ENCODE measurements at regions not wholly inside any gene's neighbourhood (a gene's known extent, or its start where the extent isn't known, plus 50 kb on each side); places are given as distances from the start of the nearest gene placed in this dataset.

DNA sequence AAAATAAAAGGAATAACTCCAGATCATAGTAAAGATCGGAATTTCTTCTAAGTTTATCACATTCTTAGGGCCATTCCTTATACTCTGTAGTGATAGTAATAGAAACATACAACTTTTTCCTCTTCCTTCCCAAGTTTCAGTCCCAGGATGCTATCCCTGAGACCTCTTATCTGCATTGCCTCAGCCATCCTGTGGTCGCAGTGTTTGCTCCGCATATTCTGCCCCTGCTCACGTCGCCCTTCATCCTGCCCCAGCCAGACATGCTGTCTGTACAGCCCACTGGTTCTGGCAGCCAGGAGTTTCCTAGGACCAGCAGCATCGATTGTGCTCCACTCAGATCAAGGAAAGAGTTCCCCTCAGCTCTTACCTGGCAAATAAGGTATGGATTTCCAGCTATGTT lies 132.7 kb upstream of the ERCC6L2 start:
- intact Hi-C loops (cut with micrococcal nuclease; ENCODE audit: unreplicated experiment) = no loop called here

DNA sequence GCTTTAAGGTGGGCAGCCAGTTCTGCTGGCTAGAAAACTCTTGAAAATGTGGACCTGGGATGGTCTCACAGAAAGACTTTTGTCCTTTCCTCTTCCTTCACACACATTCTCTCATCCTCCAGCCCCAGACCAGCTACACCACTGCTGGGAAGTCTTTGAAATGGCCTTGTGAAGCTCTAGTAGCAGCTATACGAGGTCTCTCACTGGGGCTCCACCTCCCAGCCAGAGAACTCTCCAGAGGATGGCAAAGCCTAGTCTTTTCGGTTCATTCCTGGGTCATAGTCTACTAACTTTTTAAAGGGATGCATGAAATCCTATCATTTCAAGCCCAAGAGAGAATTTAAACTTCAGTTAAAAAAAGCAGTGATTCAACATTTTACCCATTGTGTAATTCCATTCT lies 133.9 kb upstream of the ERCC6L2 start:
- intact Hi-C loops (cut with micrococcal nuclease; ENCODE audit: unreplicated experiment) = no loop called here
- Mint-ChIP-seq H3K4me3 (ENCODE audit: low read depth, unreplicated experiment) (no peak overlapping the region), H3K9me3 (ENCODE audit: low read depth, unreplicated experiment) (no peaks in the 10 kb centered on the region), H3K27ac (ENCODE audit: unreplicated experiment) (no peak overlapping the region), H3K36me3 (ENCODE audit: insufficient read depth, unreplicated experiment) (no peaks in the 10 kb centered on the region), H3K4me1 (ENCODE audit: low read depth, unreplicated experiment) (no peaks in the 10 kb centered on the region), H3K27me3 (ENCODE audit: unreplicated experiment) (peaks cover 31% of the 10 kb centered on the region)
- no TSS peak for BruUV-seq (replicated peaks)
- TF ChIP-seq, protein P1, sequence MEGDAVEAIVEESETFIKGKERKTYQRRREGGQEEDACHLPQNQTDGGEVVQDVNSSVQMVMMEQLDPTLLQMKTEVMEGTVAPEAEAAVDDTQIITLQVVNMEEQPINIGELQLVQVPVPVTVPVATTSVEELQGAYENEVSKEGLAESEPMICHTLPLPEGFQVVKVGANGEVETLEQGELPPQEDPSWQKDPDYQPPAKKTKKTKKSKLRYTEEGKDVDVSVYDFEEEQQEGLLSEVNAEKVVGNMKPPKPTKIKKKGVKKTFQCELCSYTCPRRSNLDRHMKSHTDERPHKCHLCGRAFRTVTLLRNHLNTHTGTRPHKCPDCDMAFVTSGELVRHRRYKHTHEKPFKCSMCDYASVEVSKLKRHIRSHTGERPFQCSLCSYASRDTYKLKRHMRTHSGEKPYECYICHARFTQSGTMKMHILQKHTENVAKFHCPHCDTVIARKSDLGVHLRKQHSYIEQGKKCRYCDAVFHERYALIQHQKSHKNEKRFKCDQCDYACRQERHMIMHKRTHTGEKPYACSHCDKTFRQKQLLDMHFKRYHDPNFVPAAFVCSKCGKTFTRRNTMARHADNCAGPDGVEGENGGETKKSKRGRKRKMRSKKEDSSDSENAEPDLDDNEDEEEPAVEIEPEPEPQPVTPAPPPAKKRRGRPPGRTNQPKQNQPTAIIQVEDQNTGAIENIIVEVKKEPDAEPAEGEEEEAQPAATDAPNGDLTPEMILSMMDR (IDR thresholded peaks at IDR 0.05; ENCODE audit: unreplicated experiment) = no peak
- DNase-seq = no peak
- CTCF ChIA-PET = no interaction called here

More for the DNA sequence above, 132.7 kb upstream of the ERCC6L2 start:
- DNase-seq = no peak
- H3K27ac Mint-ChIP-seq (ENCODE audit: unreplicated experiment) = no peak overlapping the region
- TF ChIP-seq, protein P1 (IDR thresholded peaks at IDR 0.05; ENCODE audit: unreplicated experiment) = no peak
- no peaks in the 10 kb centered on the region for H3K4me1 Mint-ChIP-seq (ENCODE audit: low read depth, unreplicated experiment)
- peaks cover 34% of the 10 kb centered on the region for H3K27me3 Mint-ChIP-seq (ENCODE audit: unreplicated experiment)
- H3K36me3 Mint-ChIP-seq (ENCODE audit: insufficient read depth, unreplicated experiment) = no peaks in the 10 kb centered on the region
- H3K4me3 Mint-ChIP-seq (ENCODE audit: low read depth, unreplicated experiment) = no peak overlapping the region
- no peaks in the 10 kb centered on the region for H3K9me3 Mint-ChIP-seq (ENCODE audit: low read depth, unreplicated experiment)
- no TSS peak for BruUV-seq (replicated peaks)
- CTCF ChIA-PET = no interaction called here

- H3K36me3 Mint-ChIP-seq (ENCODE audit: insufficient read depth, unreplicated experiment) = no peaks in the 10 kb centered on the region
- H3K9me3 Mint-ChIP-seq (ENCODE audit: low read depth, unreplicated experiment) = no peaks in the 10 kb centered on the region
- peaks cover 38% of the 10 kb centered on the region for H3K27me3 Mint-ChIP-seq (ENCODE audit: unreplicated experiment)
- intact Hi-C loops (cut with micrococcal nuclease; ENCODE audit: unreplicated experiment) = no loop called here
- no peak overlapping the region for H3K4me3 Mint-ChIP-seq (ENCODE audit: low read depth, unreplicated experiment)
- DNase-seq = no peak
- BruUV-seq (replicated peaks) = no TSS peak
- H3K27ac Mint-ChIP-seq (ENCODE audit: unreplicated experiment) = no peak overlapping the region
- CTCF ChIA-PET = no interaction called here
- TF ChIP-seq, protein P1 (IDR thresholded peaks at IDR 0.05; ENCODE audit: unreplicated experiment) = no peak
- H3K4me1 Mint-ChIP-seq (ENCODE audit: low read depth, unreplicated experiment) = no peaks in the 10 kb centered on the region
Observed at GRCh38 chr9:95740217-95741004, 135.1 kb upstream of the ERCC6L2 start.

- H3K9me3 Mint-ChIP-seq (ENCODE audit: low read depth, unreplicated experiment) = no peaks in the 10 kb centered on the region
- BruUV-seq (replicated peaks) = no TSS peak
- intact Hi-C loops (cut with micrococcal nuclease; ENCODE audit: unreplicated experiment) = no loop called here
- no peak overlapping the region for H3K4me3 Mint-ChIP-seq (ENCODE audit: low read depth, unreplicated experiment)
- TF ChIP-seq, protein P1 (IDR thresholded peaks at IDR 0.05; ENCODE audit: unreplicated experiment) = no peak
- H3K27ac Mint-ChIP-seq (ENCODE audit: unreplicated experiment) = no peak overlapping the region
- no peak for DNase-seq
- no peaks in the 10 kb centered on the region for H3K36me3 Mint-ChIP-seq (ENCODE audit: insufficient read depth, unreplicated experiment)
- peaks cover 40% of the 10 kb centered on the region for H3K27me3 Mint-ChIP-seq (ENCODE audit: unreplicated experiment)
- CTCF ChIA-PET = no interaction called here
- no peaks in the 10 kb centered on the region for H3K4me1 Mint-ChIP-seq (ENCODE audit: low read depth, unreplicated experiment)
Observed at GRCh38 chr9:95738438-95738837, 137.1 kb upstream of the ERCC6L2 start.

All from Calu3 (cell line).